ENCODE measurements at regions not wholly inside any gene's neighbourhood (a gene's known extent, or its start where the extent isn't known, plus 50 kb on each side); places are given as distances from the start of the nearest gene placed in this dataset.
"Not testable (repeated sequence)": the region's sequence is repeated elsewhere in the genome, so short reads cannot be mapped to it uniquely, and the experiment has no call there.

DNA sequence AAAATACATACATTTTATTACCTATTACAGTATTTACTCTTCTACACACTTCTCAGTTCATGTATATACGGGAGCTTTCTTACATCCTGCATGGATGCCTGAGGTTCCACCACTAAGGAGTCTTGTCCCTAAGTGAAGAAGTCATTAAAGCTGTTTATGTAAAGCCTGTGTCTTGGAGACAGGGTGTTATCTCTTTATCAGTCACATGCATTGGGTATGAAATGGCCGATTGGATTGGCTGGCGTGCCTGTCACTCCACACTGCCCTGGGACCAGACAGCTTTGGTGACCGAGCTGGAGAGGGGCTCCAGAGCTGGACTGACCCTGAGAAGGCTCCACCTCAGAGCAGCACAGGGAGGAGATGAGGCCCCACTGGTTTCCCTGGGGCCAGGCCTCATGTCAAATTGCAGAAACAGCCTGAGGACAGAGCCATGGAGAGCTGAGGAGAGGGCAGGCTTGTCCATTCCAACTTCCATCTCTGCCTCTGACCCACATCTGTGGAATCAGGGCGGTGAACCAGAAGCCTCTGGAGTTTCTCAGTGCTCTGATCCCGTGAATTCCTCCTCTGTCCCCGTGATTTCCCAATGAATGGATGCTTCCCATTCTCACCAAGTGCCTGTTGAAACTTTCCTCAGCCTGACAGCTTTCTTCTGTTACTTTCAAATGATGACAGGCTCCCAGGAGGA is 628.8 kb downstream of the PRIM2 start:
- not testable (repeated sequence) for H3K36me3 ChIP-seq (ENCODE audit: insufficient read depth, low read length); H3K4me1 ChIP-seq (ENCODE audit: control insufficient read depth, insufficient read depth, low read length, unreplicated experiment); H3K27me3 ChIP-seq (ENCODE audit: insufficient read depth, low read length); H3K4me3 ChIP-seq (ENCODE audit: low read depth, low read length); H2AFZ ChIP-seq (ENCODE audit: low read length, unreplicated experiment); H3K79me2 ChIP-seq (ENCODE audit: control insufficient read depth, insufficient read depth, low read length, unreplicated experiment); H3K27ac ChIP-seq (ENCODE audit: low read depth, low read length)

DNA sequence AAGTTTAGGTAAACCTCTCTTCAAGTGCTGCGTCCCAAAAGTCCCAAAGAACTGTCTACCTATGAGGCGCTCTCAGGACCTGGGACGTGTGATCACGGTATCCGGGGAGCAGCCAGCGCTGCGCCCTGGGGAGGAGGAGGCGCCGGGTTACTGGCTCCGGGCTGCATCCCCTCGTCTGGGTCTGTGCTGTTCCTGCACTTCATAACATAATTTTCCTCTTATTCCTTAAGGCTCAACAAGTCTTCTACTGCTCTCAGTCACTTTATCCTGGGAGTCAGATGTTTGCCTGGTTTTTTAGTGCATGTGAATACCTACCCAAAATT is 629.3 kb downstream of the PRIM2 start:
- not testable (repeated sequence) for H3K27me3 ChIP-seq (ENCODE audit: insufficient read depth, low read length); H3K27ac ChIP-seq (ENCODE audit: low read depth, low read length); H3K36me3 ChIP-seq (ENCODE audit: insufficient read depth, low read length); H3K4me1 ChIP-seq (ENCODE audit: control insufficient read depth, insufficient read depth, low read length, unreplicated experiment); H3K4me3 ChIP-seq (ENCODE audit: low read depth, low read length); H2AFZ ChIP-seq (ENCODE audit: low read length, unreplicated experiment); H3K79me2 ChIP-seq (ENCODE audit: control insufficient read depth, insufficient read depth, low read length, unreplicated experiment)

DNA sequence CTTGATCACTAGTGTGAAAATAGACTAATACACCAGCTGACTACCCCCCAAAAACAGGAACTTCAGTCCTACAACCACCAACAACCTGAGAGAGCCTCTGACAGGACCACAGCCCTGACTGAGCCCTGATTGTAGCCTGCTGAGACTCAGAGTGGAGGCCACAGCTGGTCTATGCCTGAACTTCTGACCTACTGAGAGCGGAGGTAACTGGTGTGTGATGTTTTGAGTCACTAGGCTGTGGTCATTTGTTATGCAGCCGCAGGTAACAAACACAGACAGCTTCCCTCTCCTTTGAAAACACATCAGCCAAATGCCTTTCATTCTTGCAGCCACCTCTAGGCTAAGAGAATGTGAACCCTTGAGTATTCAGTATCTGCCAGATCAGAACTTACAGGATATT is 631.1 kb downstream of the PRIM2 start:
- not testable (repeated sequence) for H3K79me2 ChIP-seq (ENCODE audit: control insufficient read depth, insufficient read depth, low read length, unreplicated experiment); H3K27me3 ChIP-seq (ENCODE audit: insufficient read depth, low read length); H3K4me1 ChIP-seq (ENCODE audit: control insufficient read depth, insufficient read depth, low read length, unreplicated experiment); H3K4me3 ChIP-seq (ENCODE audit: low read depth, low read length); H2AFZ ChIP-seq (ENCODE audit: low read length, unreplicated experiment); H3K36me3 ChIP-seq (ENCODE audit: insufficient read depth, low read length); H3K27ac ChIP-seq (ENCODE audit: low read depth, low read length)

DNA sequence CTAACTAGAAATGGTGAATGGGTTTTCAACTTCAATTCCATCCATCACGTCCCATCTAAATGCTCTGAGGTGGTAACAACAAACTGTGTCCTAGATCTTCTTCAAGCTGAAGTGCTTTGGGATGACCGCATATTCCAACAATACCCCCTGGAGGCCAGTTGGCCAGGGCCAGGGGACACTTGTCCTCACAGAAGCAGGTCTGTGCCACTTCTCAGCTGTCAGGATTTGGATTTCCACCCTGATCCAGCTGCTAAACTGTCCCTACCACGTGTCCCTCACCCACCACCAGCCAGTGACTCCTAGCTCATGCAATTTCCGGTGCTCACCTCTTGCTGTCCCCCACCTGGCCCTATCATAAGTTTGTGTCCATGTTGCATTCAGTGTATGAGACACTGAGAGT is 633.0 kb downstream of the PRIM2 start:
- H3K4me1 ChIP-seq (ENCODE audit: control insufficient read depth, insufficient read depth, low read length, unreplicated experiment); H3K79me2 ChIP-seq (ENCODE audit: control insufficient read depth, insufficient read depth, low read length, unreplicated experiment); H3K4me3 ChIP-seq (ENCODE audit: low read depth, low read length); H3K36me3 ChIP-seq (ENCODE audit: insufficient read depth, low read length); H3K27ac ChIP-seq (ENCODE audit: low read depth, low read length); H2AFZ ChIP-seq (ENCODE audit: low read length, unreplicated experiment); H3K27me3 ChIP-seq (ENCODE audit: insufficient read depth, low read length): not testable (repeated sequence)

DNA sequence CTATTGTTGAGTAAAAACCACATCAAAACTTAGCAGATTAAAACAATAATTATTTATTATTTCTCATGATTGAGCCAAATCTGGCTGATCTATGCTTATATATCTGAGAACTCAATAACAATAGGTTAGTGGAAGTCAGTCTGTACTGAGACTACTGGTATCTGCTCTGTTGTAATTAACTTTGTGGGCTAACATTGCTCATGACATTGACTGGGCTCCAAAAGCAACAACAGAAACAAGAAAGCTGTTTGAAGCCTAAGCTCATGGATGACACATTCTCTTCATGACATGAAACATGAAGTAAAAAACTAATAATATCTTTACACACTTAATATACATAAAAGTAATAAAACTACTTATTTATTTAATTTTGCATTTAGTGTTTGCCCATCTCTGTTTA is 649.3 kb downstream of the PRIM2 start:
- not testable (repeated sequence) for H3K27me3 ChIP-seq (ENCODE audit: insufficient read depth, low read length); H3K79me2 ChIP-seq (ENCODE audit: control insufficient read depth, insufficient read depth, low read length, unreplicated experiment); H3K4me3 ChIP-seq (ENCODE audit: low read depth, low read length); H3K36me3 ChIP-seq (ENCODE audit: insufficient read depth, low read length); H3K4me1 ChIP-seq (ENCODE audit: control insufficient read depth, insufficient read depth, low read length, unreplicated experiment); H3K27ac ChIP-seq (ENCODE audit: low read depth, low read length); H2AFZ ChIP-seq (ENCODE audit: low read length, unreplicated experiment)

DNA sequence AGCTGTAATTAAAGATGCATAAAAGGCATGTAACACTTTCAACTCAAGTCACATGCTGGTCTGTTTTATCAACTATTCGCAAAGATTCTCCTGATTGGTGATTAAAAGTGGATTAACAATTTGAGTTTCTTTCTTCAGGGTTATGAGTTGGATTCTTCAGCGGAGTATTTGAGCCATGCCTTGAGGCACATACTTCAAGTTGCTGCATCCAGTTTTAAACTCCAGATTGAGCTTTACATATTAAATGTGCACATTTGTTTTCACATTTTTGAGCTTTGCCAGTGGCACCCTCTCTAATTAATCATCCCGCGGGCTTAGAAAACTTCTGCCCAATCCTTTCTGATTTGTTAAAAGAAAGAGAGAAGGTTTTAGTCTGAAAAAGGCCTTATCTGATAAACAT is 654.5 kb downstream of the PRIM2 start:
- H3K27ac ChIP-seq (ENCODE audit: low read depth, low read length); H3K36me3 ChIP-seq (ENCODE audit: insufficient read depth, low read length); H3K79me2 ChIP-seq (ENCODE audit: control insufficient read depth, insufficient read depth, low read length, unreplicated experiment); H3K27me3 ChIP-seq (ENCODE audit: insufficient read depth, low read length); H3K4me1 ChIP-seq (ENCODE audit: control insufficient read depth, insufficient read depth, low read length, unreplicated experiment); H3K4me3 ChIP-seq (ENCODE audit: low read depth, low read length); H2AFZ ChIP-seq (ENCODE audit: low read length, unreplicated experiment): not testable (repeated sequence)

DNA sequence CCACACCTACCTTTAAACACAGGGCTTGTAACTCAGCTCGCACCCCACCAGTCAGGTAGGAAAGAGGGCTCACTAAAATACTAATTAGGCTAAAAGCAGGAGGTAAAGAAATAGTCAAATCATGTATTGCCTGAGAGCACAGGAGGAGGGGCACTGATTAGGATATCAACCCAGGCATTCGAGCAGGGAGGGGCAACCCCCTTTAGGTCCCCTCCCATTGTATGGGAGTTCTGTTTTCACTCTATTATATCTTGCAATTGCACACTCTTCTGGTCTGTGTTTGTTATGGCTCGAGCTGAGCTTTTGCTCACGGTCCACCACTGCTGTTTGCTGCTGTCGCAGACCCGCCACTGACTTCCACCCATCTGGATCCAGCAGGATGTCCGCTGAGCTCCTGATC is 657.2 kb downstream of the PRIM2 start:
- Histone ChIP-seq H3K36me3 (ENCODE audit: insufficient read depth, low read length) (no peaks in the 10 kb centered on the region), H3K79me2 (ENCODE audit: control insufficient read depth, insufficient read depth, low read length, unreplicated experiment) (no peaks in the 10 kb centered on the region), H3K27me3 (ENCODE audit: insufficient read depth, low read length) (no peaks in the 10 kb centered on the region), H3K4me3 (ENCODE audit: low read depth, low read length) (no peak overlapping the region), H3K27ac (ENCODE audit: low read depth, low read length) (no peak overlapping the region), H3K4me1 (ENCODE audit: control insufficient read depth, insufficient read depth, low read length, unreplicated experiment) (no peaks in the 10 kb centered on the region), H2AFZ (ENCODE audit: low read length, unreplicated experiment) (no peak overlapping the region)

DNA sequence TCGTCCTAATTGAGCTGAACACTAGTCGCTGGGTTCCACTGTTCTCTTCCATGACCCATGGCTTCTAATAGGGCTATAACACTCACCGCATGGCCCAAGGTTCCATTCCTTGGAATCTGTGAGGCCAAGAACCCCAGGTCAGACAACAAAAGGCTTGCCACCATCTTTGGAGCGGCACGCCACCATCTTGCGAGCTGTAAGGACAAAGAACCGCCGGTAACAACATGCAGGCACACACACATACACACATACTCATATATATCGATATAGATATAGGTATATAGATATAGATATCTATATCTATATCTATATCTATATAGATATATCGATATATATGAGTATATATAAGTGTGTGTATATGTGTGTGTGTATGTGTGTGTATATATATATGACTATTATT is 657.7 kb downstream of the PRIM2 start:
- not testable (repeated sequence) for H3K4me1 ChIP-seq (ENCODE audit: control insufficient read depth, insufficient read depth, low read length, unreplicated experiment); H3K27ac ChIP-seq (ENCODE audit: low read depth, low read length); H3K79me2 ChIP-seq (ENCODE audit: control insufficient read depth, insufficient read depth, low read length, unreplicated experiment); H3K4me3 ChIP-seq (ENCODE audit: low read depth, low read length); H3K36me3 ChIP-seq (ENCODE audit: insufficient read depth, low read length); H2AFZ ChIP-seq (ENCODE audit: low read length, unreplicated experiment); H3K27me3 ChIP-seq (ENCODE audit: insufficient read depth, low read length)

DNA sequence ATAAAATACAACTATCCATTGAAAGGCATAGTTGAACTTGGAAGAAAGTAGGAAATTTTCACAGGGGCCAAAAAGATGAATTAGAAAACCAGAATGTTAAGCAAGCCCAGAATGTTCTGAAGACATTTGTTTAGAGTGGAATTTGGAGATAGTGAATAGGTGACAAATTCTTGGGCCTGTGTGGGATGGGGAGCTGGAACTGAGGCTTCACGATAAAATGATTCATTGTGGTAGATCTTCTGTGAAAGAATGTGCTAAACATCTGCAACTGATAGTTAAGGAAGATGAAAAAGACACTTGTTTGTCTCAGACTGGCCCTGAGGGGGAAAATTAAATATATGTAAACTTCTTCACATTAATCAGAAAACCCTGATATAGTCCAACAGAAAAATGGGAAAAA is 658.9 kb downstream of the PRIM2 start:
- not testable (repeated sequence) for H3K27me3 ChIP-seq (ENCODE audit: insufficient read depth, low read length); H3K4me3 ChIP-seq (ENCODE audit: low read depth, low read length); H3K79me2 ChIP-seq (ENCODE audit: control insufficient read depth, insufficient read depth, low read length, unreplicated experiment); H3K4me1 ChIP-seq (ENCODE audit: control insufficient read depth, insufficient read depth, low read length, unreplicated experiment); H2AFZ ChIP-seq (ENCODE audit: low read length, unreplicated experiment); H3K36me3 ChIP-seq (ENCODE audit: insufficient read depth, low read length); H3K27ac ChIP-seq (ENCODE audit: low read depth, low read length)

DNA sequence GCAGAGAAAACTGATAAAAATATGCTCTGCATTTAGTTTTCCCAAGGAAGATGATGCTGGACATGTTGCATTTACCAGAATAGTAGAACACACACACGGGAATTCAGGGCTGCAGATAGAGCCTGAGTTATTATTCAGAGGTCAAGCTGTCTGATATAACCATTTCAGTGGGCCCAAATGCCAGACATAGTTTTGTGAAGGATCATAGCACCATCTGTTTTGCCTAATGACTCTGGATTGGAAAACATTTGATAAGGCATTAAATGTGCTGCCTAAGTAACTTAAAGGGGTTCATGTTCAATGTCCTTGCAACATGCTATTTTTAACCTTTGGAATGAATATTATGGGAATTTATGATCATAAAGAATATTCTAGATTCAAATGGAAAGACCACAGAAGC is 666.2 kb downstream of the PRIM2 start:
- not testable (repeated sequence) for H3K36me3 ChIP-seq (ENCODE audit: insufficient read depth, low read length); H3K27ac ChIP-seq (ENCODE audit: low read depth, low read length); H3K4me3 ChIP-seq (ENCODE audit: low read depth, low read length); H3K4me1 ChIP-seq (ENCODE audit: control insufficient read depth, insufficient read depth, low read length, unreplicated experiment); H3K79me2 ChIP-seq (ENCODE audit: control insufficient read depth, insufficient read depth, low read length, unreplicated experiment); H2AFZ ChIP-seq (ENCODE audit: low read length, unreplicated experiment); H3K27me3 ChIP-seq (ENCODE audit: insufficient read depth, low read length)

DNA sequence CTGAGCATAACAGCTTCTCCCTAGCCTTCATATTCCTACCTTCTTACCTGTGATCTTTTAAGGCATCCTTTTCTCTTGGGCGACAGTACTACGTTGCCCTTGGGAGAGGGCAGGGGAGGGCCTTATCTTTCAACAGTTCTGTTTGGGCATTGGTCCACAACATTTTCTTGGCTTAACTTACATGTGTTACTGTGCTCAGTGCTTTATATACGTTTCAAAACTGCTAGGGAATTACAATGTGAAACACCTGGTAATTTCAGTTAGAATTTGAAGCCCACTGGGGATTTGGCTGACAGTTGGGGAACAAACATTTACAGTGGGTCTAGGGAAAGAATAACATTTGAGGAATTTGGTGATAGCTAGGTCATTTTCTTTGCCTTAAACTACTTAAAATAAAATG is 667.1 kb downstream of the PRIM2 start:
- H3K27ac ChIP-seq (ENCODE audit: low read depth, low read length); H2AFZ ChIP-seq (ENCODE audit: low read length, unreplicated experiment); H3K4me1 ChIP-seq (ENCODE audit: control insufficient read depth, insufficient read depth, low read length, unreplicated experiment); H3K79me2 ChIP-seq (ENCODE audit: control insufficient read depth, insufficient read depth, low read length, unreplicated experiment); H3K36me3 ChIP-seq (ENCODE audit: insufficient read depth, low read length); H3K4me3 ChIP-seq (ENCODE audit: low read depth, low read length); H3K27me3 ChIP-seq (ENCODE audit: insufficient read depth, low read length): not testable (repeated sequence)

DNA sequence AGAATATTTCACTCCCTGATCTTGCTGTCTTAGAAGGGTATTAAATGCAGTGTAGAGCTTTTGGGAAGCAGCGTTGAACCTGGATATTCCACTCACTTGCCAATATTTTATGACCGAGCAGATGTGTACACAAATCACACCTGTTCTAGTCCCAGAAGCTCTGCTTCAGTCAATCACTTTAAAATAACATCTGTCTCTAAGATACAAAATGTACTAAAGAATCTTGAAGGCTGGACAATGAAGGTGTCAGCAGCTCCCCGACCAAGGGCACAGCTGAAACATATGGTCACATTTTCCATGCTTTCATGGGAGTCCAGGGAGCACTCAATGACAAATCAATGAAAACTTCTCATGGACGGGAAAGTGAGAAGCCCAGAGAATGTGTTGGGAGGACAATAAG is 668.3 kb downstream of the PRIM2 start:
- H3K27ac ChIP-seq (ENCODE audit: low read depth, low read length); H3K36me3 ChIP-seq (ENCODE audit: insufficient read depth, low read length); H3K79me2 ChIP-seq (ENCODE audit: control insufficient read depth, insufficient read depth, low read length, unreplicated experiment); H3K27me3 ChIP-seq (ENCODE audit: insufficient read depth, low read length); H2AFZ ChIP-seq (ENCODE audit: low read length, unreplicated experiment); H3K4me3 ChIP-seq (ENCODE audit: low read depth, low read length); H3K4me1 ChIP-seq (ENCODE audit: control insufficient read depth, insufficient read depth, low read length, unreplicated experiment): not testable (repeated sequence)
